ENCODE measurements at regions not wholly inside any gene's neighbourhood (a gene's known extent, or its start where the extent isn't known, plus 50 kb on each side); places are given as distances from the start of the nearest gene placed in this dataset.

DNA sequence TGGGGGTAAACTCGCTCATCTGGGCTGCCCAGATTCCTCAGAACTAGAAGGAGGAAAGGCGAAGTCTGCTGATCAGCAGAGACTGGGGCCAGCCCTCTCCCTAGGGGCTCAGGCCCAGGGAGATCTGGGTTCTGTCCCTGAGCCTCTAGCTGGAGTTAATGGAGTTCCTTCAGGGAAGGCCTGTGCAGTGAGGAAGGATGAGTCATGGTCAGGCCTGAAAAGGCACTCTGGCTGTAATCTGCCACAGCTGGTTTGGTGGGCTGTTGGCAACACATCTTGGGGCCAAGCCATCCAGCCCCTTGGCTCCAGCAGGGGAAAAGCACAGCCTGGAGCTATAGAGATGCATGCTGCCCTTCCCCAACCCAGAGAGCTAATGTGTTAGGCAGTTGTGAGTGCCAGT, 459.6 kb downstream of the PRELID2 start:
- DNase-seq (ENCODE audit: insufficient read length) (no peak), FAIRE-seq (no peak)
- TF ChIP-seq POLR2AphosphoS5 (IDR thresholded peaks at IDR 0.05; ENCODE audit: low read depth, low read length) (no peak), TAF1 (IDR thresholded peaks at IDR 0.05; ENCODE audit: borderline replicate concordance, low read depth, low read length) (no peak), POLR2A (IDR thresholded peaks at IDR 0.05; ENCODE audit: low read depth, low read length) (no peak)

DNA sequence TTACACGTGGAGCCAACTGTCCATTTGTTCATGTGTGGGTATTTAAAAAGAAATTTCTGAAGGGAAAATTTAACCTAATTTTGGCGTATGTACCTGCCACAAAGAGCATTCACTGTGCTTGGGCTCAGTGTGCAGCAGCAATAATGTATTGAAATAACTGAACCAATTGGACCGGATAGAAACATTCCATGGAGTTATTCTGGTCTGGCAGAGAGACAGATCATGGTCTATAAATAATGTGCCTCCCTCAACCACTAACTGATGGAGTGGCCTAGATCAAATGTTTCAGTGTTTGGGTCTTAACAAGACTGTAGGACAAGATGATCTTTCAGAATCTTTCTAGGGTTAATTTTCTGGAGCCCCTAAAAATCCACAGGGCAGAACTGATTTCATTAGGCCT, 469.7 kb downstream of the PRELID2 start:
- no peak for DNase-seq (ENCODE audit: insufficient read length)
- TF ChIP-seq POLR2A (IDR thresholded peaks at IDR 0.05; ENCODE audit: low read depth, low read length), result no peak
- TF ChIP-seq POLR2AphosphoS5 (IDR thresholded peaks at IDR 0.05; ENCODE audit: low read depth, low read length), result no peak
- no peak for TF ChIP-seq TAF1 (IDR thresholded peaks at IDR 0.05; ENCODE audit: borderline replicate concordance, low read depth, low read length)
- no peak for FAIRE-seq

DNA sequence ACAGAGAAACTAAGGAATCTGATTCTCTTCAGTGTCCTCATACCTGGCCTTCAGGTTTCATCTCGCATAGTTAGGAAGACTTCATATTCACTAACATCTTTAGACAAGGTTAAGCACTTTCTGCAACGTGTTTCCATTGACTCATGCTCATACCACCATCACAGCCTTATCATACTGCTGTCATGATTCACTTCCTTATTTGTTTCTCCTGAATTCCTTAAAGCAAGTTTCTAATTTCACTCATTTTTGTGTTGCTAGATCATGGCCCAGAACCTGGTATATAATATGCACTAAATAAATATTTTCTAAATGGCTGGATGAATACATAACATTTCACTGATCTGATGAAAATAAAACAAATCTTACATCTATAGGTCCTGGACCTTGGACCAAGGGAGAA, 472.9 kb downstream of the PRELID2 start:
- TF ChIP-seq TAF1 (IDR thresholded peaks at IDR 0.05; ENCODE audit: borderline replicate concordance, low read depth, low read length) (no peak), POLR2AphosphoS5 (IDR thresholded peaks at IDR 0.05; ENCODE audit: low read depth, low read length) (no peak), POLR2A (IDR thresholded peaks at IDR 0.05; ENCODE audit: low read depth, low read length) (no peak)
- no peak for FAIRE-seq
- DNase-seq (ENCODE audit: insufficient read length), result no peak

DNA sequence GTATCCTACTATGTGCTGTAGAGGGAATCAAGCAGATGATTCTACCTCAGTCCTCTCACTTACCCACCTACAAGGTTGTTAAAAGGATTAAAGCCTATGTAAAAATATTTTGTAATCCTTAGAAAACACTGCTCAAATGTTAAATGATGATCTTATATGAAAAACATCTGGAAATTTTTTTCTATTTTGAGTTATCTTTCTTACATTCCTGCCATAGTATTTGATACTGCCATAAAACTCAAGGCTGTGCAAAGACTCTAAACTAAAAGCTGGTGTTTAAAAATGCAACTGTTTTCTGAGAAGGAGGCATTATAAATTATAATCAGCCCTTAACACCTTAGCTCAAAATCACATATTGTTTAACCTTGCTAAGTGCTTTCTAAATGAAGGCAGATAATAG, 474.2 kb downstream of the PRELID2 start:
- FAIRE-seq, result no peak
- DNase-seq (ENCODE audit: insufficient read length), result no peak
- TF ChIP-seq POLR2A (IDR thresholded peaks at IDR 0.05; ENCODE audit: low read depth, low read length), result no peak
- TF ChIP-seq TAF1 (IDR thresholded peaks at IDR 0.05; ENCODE audit: borderline replicate concordance, low read depth, low read length), result no peak
- no peak for TF ChIP-seq POLR2AphosphoS5 (IDR thresholded peaks at IDR 0.05; ENCODE audit: low read depth, low read length)

DNA sequence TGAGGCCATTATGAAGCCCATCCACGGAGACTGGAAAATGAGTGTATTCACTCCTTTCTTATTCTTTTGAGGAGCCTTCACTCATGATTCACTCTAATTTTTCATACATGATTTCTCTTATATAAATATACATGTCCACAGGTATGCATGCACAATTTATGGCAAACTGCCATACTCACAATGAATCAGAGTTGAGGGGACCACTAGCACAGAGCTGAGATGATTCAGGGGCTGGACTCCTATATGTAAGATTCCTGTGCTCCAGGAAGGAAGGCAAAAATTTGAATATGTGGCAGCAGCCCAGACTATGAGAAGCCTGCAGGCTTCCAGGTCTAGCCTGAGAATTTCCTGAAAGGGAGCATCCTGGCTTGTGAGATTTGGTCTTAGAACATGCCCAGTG, 484.6 kb downstream of the PRELID2 start:
- TF ChIP-seq POLR2A (IDR thresholded peaks at IDR 0.05; ENCODE audit: low read depth, low read length) (no peak), POLR2AphosphoS5 (IDR thresholded peaks at IDR 0.05; ENCODE audit: low read depth, low read length) (no peak)
- DNase-seq (ENCODE audit: insufficient read length) (no peak), FAIRE-seq (no peak)

DNA sequence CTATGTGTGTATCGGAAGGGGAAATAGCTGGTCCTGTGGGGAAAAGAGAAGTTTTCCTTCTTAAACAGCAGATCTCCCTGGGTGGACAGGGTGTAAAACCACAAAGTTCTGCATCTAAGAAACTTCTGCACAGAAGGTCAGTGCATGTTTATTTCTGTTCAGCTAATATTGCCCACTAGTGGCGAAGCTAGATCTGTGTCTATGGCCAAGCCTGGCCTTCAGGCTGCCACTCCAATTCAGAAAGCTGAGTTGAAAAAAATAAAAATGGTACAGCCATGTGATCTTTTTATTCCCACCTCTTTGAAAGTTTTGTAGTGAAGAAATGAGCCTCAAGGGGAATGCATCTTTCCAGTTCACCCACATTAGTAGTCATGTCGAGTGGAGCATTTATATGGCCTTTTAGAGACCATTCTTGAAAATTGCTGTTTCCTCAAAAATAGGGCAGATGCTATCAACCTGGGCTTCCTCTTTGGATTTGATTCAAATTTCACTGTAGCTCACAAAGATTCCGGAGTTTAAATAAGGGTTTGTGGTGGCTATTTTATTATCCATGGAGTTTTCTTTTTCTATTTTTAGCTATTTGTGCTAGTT, 488.0 kb downstream of the PRELID2 start:
- no peak for TF ChIP-seq POLR2A (IDR thresholded peaks at IDR 0.05; ENCODE audit: low read depth, low read length)
- no peak for TF ChIP-seq TAF1 (IDR thresholded peaks at IDR 0.05; ENCODE audit: borderline replicate concordance, low read depth, low read length)
- no peak for TF ChIP-seq POLR2AphosphoS5 (IDR thresholded peaks at IDR 0.05; ENCODE audit: low read depth, low read length)
- DNase-seq (ENCODE audit: insufficient read length) (no peak), FAIRE-seq (peak; percentile 30)

DNA sequence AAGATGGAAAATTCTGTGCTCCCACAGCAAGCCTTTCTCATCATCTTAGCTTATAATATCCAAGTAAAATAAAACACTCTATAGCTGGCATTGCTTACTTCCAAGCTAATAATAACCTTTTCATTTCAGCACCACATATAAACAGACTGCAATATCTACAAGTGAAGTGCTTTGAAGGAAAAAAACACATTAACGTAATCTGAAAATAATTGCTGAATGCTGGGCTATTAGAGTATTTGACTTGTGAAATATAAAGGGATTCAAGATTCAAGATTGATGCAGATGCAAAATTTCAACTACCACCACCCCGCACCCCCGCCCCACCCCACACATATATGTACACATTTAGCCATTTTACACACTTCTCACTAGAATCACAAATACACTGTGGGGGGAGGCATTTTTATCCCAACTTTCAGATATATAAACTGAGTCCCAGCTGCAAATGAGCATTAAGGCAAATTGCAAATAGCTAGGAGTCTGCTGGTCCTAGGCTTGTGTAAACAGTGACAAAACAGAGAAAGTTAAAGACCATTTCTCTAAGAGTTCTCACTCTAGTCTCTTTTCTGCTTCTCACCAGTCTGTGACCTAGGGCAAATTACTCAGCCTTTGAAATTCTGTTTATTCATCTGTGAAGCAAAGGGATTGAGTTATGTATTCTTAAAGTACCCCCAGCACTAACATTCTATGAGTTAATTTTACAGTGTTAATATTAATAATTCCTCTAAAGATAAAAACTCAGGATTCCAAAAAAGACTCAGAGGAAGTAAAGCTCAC, 489.4 kb downstream of the PRELID2 start:
- DNase-seq (ENCODE audit: insufficient read length), result no peak
- no peak for FAIRE-seq
- TF ChIP-seq TAF1 (IDR thresholded peaks at IDR 0.05; ENCODE audit: borderline replicate concordance, low read depth, low read length) (no peak), POLR2A (IDR thresholded peaks at IDR 0.05; ENCODE audit: low read depth, low read length) (no peak), POLR2AphosphoS5 (IDR thresholded peaks at IDR 0.05; ENCODE audit: low read depth, low read length) (no peak)

DNA sequence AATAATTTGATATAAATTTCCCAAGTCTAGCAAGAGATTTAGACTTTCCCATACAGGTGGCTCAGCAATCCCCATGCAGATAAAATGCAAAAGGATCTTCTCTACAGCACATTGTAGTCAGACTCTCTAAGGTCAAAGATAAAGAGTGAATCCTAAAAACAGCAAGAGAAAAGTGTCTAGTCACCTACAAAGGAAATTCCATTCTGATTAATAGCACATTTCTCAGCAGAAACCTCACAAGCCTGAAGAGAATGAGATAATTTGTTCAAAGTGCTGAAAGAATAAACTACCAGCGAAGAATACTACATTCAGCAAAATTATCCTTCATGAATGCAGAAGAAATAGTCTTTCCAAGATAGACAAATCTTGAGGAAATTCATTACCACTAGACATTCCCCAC, 493.3 kb downstream of the PRELID2 start:
- FAIRE-seq (no peak), DNase-seq (ENCODE audit: insufficient read length) (no peak)
- TF ChIP-seq POLR2A (IDR thresholded peaks at IDR 0.05; ENCODE audit: low read depth, low read length) (no peak), TAF1 (IDR thresholded peaks at IDR 0.05; ENCODE audit: borderline replicate concordance, low read depth, low read length) (no peak)

DNA sequence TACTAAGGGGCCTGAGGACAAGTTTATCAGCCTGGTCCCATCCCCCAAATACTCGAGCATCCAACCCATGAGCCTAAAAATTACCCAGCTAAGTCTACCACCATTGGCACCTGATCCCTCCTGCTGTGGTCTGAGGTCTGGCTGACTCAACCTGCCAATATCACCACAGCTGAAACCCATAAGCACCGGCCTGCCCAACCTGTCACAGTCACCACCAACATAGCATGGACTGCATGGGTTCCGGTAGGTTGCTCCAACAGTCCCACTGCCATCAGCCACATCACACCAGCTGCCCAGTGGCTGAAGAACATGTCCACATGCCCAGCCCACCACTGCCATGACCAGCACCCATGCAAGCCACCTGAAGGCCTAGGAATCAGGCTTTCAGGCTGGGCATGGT, 495.0 kb downstream of the PRELID2 start:
- no peak for TF ChIP-seq POLR2AphosphoS5 (IDR thresholded peaks at IDR 0.05; ENCODE audit: low read depth, low read length)
- no peak for TF ChIP-seq TAF1 (IDR thresholded peaks at IDR 0.05; ENCODE audit: borderline replicate concordance, low read depth, low read length)
- no peak for TF ChIP-seq POLR2A (IDR thresholded peaks at IDR 0.05; ENCODE audit: low read depth, low read length)
- no peak for DNase-seq (ENCODE audit: insufficient read length)
- FAIRE-seq, result no peak

DNA sequence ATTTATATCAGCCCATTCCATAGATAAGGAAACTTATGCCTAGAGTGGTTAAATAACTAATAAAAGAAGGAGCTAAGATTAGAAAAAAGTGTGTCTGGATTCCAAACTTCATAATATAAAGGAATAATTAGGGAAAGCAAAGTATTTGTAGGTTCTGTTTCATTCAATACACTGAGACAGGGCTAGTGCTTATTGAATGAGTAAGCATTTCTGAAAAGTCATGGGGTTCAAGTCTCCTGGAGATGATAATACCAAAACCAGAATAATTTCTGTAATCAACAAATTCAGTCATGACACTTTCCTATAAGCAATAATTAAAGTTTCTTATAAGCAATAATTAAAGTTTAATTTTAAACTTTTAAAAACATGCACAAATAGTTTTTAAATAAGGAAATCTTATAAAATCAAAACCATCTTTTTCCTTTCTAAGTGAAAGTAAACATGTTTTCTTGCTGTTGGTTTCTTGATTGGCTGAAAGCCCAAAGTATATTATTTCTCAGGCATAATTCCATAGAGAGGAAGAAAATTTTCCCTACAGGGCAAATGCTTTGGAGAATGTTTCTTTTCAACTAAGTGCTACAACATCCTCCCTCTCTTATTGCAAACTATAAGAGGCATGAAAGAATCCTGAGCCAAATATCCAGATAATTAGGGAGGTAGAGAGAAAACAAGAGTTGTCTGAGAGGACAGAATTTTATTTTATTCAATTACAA, 510.2 kb downstream of the PRELID2 start:
- FAIRE-seq (no peak), DNase-seq (ENCODE audit: insufficient read length) (no peak)
- no peak for TF ChIP-seq POLR2A (IDR thresholded peaks at IDR 0.05; ENCODE audit: low read depth, low read length)
- no peak for TF ChIP-seq TAF1 (IDR thresholded peaks at IDR 0.05; ENCODE audit: borderline replicate concordance, low read depth, low read length)

DNA sequence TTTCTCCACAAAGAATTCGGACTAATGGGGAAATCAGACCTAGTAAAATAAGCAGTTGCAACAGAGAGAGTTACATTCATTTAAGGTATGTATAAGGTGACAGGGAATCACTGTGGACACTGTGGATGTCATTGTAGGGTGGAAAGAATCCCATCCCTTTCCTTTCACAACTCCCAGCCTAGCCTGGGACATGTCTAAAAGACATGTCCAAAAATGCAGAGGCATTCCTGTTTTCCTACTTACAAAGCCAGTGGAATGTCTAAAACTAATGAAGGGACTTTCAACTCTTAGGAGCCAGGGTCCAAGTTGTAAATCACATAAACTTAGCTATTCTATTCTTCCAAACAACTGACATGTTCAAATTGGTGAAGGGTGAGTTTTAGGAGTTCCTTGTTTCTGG, 511.0 kb downstream of the PRELID2 start:
- FAIRE-seq (no peak), DNase-seq (ENCODE audit: insufficient read length) (no peak)
- TF ChIP-seq TAF1 (IDR thresholded peaks at IDR 0.05; ENCODE audit: borderline replicate concordance, low read depth, low read length) (no peak), POLR2AphosphoS5 (IDR thresholded peaks at IDR 0.05; ENCODE audit: low read depth, low read length) (no peak), POLR2A (IDR thresholded peaks at IDR 0.05; ENCODE audit: low read depth, low read length) (no peak)

DNA sequence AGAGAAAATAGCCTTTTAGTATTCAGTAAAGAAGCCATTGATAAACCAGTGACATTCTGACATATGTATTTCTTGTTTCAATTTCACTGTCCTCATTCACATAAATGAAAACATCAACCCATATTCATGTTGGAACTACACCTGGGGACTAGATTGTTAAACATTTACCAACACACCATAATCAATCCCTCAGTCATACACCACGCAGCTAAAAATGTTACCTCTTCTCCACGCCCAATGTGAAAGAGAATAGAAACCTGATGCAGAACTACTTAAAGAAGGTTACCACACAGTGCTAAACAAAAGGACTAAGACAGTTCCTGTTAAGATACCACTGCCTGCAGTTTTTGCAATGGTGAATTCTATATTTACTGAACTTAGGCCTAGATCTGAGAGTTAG, 518.9 kb downstream of the PRELID2 start:
- no peak for FAIRE-seq
- TF ChIP-seq POLR2AphosphoS5 (IDR thresholded peaks at IDR 0.05; ENCODE audit: low read depth, low read length) (no peak), POLR2A (IDR thresholded peaks at IDR 0.05; ENCODE audit: low read depth, low read length) (no peak), TAF1 (IDR thresholded peaks at IDR 0.05; ENCODE audit: borderline replicate concordance, low read depth, low read length) (no peak)
- DNase-seq (ENCODE audit: insufficient read length), result no peak
